Erythroblast (primary cell): ENCODE measurements at regions not wholly inside any gene's neighbourhood (a gene's known extent, or its start where the extent isn't known, plus 50 kb on each side); places are given as distances from the start of the nearest gene placed in this dataset.

Experiments
- GATA1 ChIP-seq: IDR thresholded peaks from 2 replicates; pipeline ENCODE4 v1.6.1; 2011; ENCODE audit warnings: low read depth, mild to moderate bottlenecking, control low read depth, low read length, moderate library complexity
- POLR2A ChIP-seq: IDR thresholded peaks from 2 replicates; pipeline ENCODE4 v1.6.1; 2011; ENCODE audit warnings: mild to moderate bottlenecking, low read length

GRCh38 chr9:135228345-135228982 is 141.0 kb downstream of the OLFM1 start:
- TF ChIP-seq POLR2A = no peak
- TF ChIP-seq GATA1 = no peak
